NCI-H524 (cell line): ENCODE measurements at regions not wholly inside any gene's neighbourhood (a gene's known extent, or its start where the extent isn't known, plus 50 kb on each side); places are given as distances from the start of the nearest gene placed in this dataset.

Source experiments
- DNase-seq, 2 experiments: peaks; one replicate each; lab custom pipeline; 2025; lab: John Stamatoyannopoulos, UW

GRCh38 chr10:62550173-62550572 lies 176.0 kb downstream of the ZNF365 start:
- no peak for DNase-seq

GRCh38 chr10:62554632-62555199 lies 180.5 kb downstream of the ZNF365 start:
- peak; percentile 52 to 85 for DNase-seq

DNA sequence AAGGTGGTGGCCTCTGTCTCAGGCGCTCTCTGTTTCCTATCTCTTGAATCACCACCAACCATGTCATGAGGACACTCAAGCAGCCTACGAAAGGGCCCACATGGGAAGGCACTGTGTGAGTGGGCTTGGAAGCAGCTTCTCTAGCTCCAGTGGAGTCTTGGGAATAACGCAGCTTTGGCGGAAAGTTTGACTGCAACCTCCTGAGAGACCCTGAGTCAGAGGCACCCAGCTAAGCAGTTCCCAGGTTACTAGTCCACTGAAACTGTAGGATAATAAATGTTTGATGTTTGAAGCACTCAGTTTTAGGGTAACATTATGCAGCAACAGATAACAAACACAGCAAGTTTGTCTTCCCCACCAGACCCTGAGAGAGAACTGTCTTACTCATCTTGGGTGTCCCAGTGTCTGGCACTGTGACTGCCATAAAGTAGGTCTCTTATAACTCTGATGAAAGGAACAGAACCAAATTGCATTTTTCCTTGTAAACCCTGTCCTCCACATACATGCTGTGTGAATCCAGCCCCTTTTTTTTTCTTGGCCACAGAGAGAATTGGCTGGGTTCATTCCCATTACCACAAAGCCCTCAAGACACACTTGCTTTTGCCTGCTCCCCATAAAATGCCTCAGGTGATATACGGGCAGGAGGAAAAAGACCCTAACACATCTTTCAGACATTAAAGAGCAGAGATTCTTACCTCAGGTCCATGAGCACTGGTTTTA lies 185.5 kb downstream of the ZNF365 start:
- no peak for DNase-seq

DNA sequence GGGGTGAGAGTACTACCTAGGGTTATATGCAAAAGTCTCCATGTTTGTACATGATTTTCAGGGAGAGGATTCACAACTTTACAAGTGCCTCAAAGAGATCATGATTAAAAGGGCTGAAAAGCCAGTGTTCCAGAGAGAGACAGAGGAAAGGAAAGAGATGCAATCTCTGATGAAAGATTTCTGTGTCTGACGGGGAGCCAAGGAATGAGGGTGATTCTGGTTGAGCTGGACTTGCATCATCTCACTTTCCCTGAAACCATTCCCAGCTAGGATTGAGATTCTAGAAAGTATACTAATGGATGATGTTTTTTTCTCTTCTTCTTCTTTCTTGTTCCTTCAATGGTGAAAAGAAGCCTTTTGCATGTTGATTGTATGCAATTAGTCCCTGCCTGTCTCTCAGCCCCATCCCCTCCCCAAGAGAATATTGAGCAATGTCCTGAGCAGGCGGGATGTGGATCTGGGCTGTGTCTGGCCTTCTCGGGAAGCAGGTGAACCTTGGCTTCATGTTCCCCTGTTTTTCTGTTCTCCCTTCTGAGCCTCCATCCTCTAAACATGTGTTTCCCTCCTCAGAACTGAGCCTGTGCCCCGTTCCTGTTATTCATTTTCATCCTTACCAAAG lies 186.1 kb downstream of the ZNF365 start:
- DNase-seq = no peak

DNA sequence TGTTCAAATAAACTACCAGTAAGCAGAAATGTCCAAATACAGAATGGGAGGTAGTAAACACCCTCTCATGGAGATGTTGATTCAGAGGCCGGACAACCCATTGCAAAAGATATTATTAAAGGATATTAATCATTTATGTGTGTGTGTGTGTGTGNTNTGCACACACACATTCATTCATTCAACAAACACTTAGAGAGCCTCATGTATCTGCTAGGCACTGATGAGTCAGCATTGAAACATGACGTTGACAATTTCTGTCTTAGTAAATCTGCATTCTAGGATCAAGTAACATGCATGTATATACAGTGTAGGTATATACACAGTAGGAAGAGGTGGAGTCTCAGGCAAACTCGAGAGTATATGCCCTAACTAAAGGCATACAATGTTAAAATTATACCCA lies 187.0 kb downstream of the ZNF365 start:
- no peak for DNase-seq

- DNase-seq = no peak
Observed at GRCh38 chr10:62562101-62562500, 187.9 kb downstream of the ZNF365 start.

GRCh38 chr10:62562795-62563194 lies 188.6 kb downstream of the ZNF365 start:
- no peak for DNase-seq

- DNase-seq = no peak
Observed at GRCh38 chr10:62573929-62574328, 199.8 kb downstream of the ZNF365 start.

GRCh38 chr10:62577076-62577475 lies 202.9 kb downstream of the ZNF365 start:
- no peak for DNase-seq

GRCh38 chr10:62577666-62578291 lies 203.6 kb downstream of the ZNF365 start:
- no peak for DNase-seq

GRCh38 chr10:62578301-62578700 lies 204.1 kb downstream of the ZNF365 start:
- DNase-seq = no peak

DNA sequence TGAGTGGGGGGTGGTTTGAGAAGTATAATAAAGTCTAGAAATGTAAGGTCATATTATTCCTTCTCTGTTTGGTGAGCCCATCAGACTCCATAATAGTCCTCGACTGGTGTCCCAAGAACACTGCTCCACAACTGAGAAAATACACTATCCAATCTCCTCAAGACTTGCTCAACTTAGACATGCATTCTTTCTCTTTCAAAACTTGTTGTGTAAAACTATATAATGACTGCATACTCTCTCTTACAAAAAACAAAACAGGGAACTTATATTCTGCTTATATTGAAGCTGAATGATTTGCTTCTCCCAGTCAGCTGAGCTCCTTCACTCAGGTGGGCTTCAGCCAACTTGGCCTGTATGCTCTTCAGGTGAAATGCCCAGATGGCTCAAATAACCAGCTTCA lies 204.7 kb downstream of the ZNF365 start:
- DNase-seq = no peak

DNA sequence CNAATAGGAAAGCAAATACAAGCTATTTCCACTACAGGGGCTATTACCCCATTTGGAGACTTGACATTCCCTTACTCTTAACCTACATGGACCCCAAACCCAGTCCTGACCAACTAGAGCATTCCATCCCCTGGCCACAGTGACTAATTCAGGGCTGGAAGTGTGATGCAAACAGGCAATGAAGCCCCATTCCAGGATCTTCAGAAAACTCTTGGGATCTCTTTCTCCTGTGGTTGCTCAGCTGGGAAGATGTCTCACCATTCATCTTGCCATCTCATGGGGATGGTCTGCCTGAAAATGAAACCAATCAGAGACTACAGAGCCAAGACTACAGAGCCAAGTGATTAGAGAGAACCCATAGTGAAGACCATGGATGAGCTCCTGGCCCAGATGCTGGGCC lies 206.2 kb downstream of the ZNF365 start:
- no peak for DNase-seq

DNA sequence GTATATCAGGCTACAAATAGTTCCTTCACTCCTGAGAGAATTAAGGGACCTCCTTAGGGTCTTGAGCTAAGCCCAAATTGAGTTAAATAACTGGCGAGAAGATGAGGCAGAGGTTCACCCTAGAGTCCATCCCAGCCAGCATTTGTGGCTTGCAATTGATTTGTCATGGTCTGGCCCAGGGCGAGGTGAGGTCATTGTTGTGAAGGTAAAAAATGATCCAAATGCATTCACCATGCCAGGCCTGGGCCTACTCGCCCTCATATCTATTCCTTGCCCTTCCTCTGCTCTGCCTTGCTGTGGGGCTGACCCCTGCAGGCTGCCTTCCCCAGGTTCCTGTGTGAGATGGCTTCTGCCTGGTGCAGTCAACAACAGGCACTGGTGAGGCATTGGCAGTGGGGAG lies 207.2 kb downstream of the ZNF365 start:
- no peak for DNase-seq

DNA sequence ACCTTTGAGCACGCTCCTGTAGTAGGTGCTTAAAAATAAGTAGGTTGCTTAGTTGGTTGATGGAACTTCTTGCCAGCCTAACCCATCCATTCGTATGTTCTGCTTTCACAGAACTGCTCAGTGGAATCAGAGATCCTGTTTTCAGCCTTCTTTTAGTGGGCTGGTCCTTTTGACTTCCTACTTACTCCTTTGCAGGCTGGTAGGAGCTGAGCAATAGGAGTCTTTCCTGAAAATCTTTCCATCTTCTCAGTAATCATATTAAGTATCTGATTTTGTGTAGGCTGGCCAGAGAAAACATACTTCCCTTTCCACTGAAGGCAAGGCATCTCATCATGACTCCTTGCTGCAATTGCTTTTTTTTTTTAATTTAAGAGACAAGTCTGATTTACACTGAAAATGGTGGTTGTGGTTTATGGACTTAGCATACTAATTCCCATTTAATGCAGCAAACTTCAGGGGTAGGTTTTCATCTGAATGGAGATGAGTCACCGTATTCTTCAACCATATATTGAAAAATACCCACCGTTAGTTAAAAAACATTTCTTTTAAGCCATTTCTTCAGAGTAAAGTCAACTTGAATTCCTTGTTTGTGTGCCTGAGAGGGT lies 208.0 kb downstream of the ZNF365 start:
- DNase-seq = no peak

- DNase-seq = no peak
Observed at GRCh38 chr10:62582804-62583208, 208.6 kb downstream of the ZNF365 start.

GRCh38 chr10:62583876-62584615 lies 209.9 kb downstream of the ZNF365 start:
- DNase-seq = no peak

GRCh38 chr10:62584731-62585130 lies 210.6 kb downstream of the ZNF365 start:
- DNase-seq = no peak

GRCh38 chr10:62585211-62585775 lies 211.1 kb downstream of the ZNF365 start:
- DNase-seq = no peak

GRCh38 chr10:62587011-62587410 lies 212.8 kb downstream of the ZNF365 start:
- DNase-seq = no peak

- DNase-seq = no peak
Observed at GRCh38 chr10:62588116-62588515, 213.9 kb downstream of the ZNF365 start.

- DNase-seq = no peak
Observed at GRCh38 chr10:62589689-62590088, 214.8 kb upstream of the ADO start.
